ENCODE measurements at regions not wholly inside any gene's neighbourhood (a gene's known extent, or its start where the extent isn't known, plus 50 kb on each side); places are given as distances from the start of the nearest gene placed in this dataset.
"Not testable (repeated sequence)": the region's sequence is repeated elsewhere in the genome, so short reads cannot be mapped to it uniquely, and the experiment has no call there.

DNA sequence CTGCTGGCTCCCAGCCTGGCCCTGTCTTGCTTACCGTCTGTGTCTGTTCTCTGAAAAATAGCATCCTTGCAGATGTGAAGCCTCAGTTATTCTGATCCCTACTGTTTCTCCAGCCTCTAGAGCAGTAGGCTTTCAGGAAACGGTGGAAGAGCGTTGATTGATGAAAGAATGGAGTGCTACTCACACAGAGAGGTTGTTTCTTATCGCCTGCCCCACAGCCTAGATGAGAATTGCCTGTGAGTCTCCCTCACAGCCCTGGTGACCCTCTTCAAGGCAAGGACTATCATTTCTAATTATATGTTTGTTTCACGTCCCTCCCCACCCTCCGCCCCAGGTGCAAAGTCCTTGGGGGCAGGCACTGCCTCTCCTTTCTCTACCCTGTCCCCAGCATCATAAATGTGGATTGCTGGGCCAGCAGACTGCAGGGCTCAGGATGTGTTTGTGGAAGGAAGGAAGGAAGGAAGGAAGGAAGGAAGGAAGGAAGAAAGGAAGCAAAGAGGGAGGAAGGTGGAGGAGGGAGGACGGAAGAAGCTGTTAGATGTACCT, 575.3 kb upstream of the B3GAT1 start:
- H3K27me3 Mint-ChIP-seq (ENCODE audit: low read depth): no peaks in the 10 kb centered on the region
- H3K9me3 Mint-ChIP-seq: no peaks in the 10 kb centered on the region
- DNase-seq (ENCODE audit: low spot score): no peak
- no peak overlapping the region for H3K4me3 Mint-ChIP-seq (ENCODE audit: low read depth)
- no peaks in the 10 kb centered on the region for H3K4me1 Mint-ChIP-seq (ENCODE audit: low read depth)
- H3K36me3 Mint-ChIP-seq (ENCODE audit: low read depth): no peaks in the 10 kb centered on the region
- H3K27ac Mint-ChIP-seq: no peak overlapping the region
- intact Hi-C loops (cut with micrococcal nuclease): no loop called here

DNA sequence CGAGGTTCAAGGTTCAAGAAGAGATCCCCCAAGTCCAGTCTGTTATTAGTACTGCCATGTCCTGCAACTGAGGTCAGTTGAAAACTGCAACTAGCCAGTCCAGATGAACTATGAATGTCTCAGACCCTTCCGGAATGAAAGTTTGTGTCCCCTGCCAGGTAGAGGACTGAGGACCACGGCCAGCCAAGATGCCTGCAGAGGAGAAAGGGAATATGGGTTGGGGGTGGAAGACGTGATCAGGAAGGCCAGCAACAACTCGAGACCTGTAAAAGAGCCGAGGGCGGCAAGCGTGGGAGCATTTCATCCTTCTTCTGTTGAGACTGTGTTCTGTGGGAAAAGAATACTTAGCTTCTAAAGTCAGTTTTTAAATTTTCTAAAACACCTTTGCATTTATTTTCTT, 572.4 kb upstream of the B3GAT1 start:
- intact Hi-C loops (cut with micrococcal nuclease): no loop called here
- no peaks in the 10 kb centered on the region for H3K27me3 Mint-ChIP-seq (ENCODE audit: low read depth)
- no peak overlapping the region for H3K4me3 Mint-ChIP-seq (ENCODE audit: low read depth)
- no peaks in the 10 kb centered on the region for H3K4me1 Mint-ChIP-seq (ENCODE audit: low read depth)
- H3K36me3 Mint-ChIP-seq (ENCODE audit: low read depth): no peaks in the 10 kb centered on the region
- H3K9me3 Mint-ChIP-seq: no peaks in the 10 kb centered on the region
- H3K27ac Mint-ChIP-seq: no peak overlapping the region
- DNase-seq (ENCODE audit: low spot score): no peak

- intact Hi-C loops (cut with micrococcal nuclease); H3K4me1 Mint-ChIP-seq (ENCODE audit: low read depth); H3K9me3 Mint-ChIP-seq; H3K36me3 Mint-ChIP-seq (ENCODE audit: low read depth); H3K27ac Mint-ChIP-seq; DNase-seq (ENCODE audit: low spot score); H3K27me3 Mint-ChIP-seq (ENCODE audit: low read depth); H3K4me3 Mint-ChIP-seq (ENCODE audit: low read depth): not testable (repeated sequence)
Measured at GRCh38 chr11:134982432-134982831, 570.4 kb upstream of the B3GAT1 start.

- no peaks in the 10 kb centered on the region for H3K9me3 Mint-ChIP-seq
- no peaks in the 10 kb centered on the region for H3K27me3 Mint-ChIP-seq (ENCODE audit: low read depth)
- H3K4me3 Mint-ChIP-seq (ENCODE audit: low read depth): no peak overlapping the region
- no peaks in the 10 kb centered on the region for H3K36me3 Mint-ChIP-seq (ENCODE audit: low read depth)
- DNase-seq (ENCODE audit: low spot score): no peak
- H3K4me1 Mint-ChIP-seq (ENCODE audit: low read depth): no peaks in the 10 kb centered on the region
- no peak overlapping the region for H3K27ac Mint-ChIP-seq
- intact Hi-C loops (cut with micrococcal nuclease): no loop called here
Measured at GRCh38 chr11:134981835-134982234, 569.8 kb upstream of the B3GAT1 start.

- intact Hi-C loops (cut with micrococcal nuclease): no loop called here
- no peaks in the 10 kb centered on the region for H3K4me1 Mint-ChIP-seq (ENCODE audit: low read depth)
- no peaks in the 10 kb centered on the region for H3K27me3 Mint-ChIP-seq (ENCODE audit: low read depth)
- no peaks in the 10 kb centered on the region for H3K36me3 Mint-ChIP-seq (ENCODE audit: low read depth)
- DNase-seq (ENCODE audit: low spot score): no peak
- no peak overlapping the region for H3K4me3 Mint-ChIP-seq (ENCODE audit: low read depth)
- no peak overlapping the region for H3K27ac Mint-ChIP-seq
- H3K9me3 Mint-ChIP-seq: no peaks in the 10 kb centered on the region
Measured at GRCh38 chr11:134980819-134981710, 569.0 kb upstream of the B3GAT1 start.

- not testable (repeated sequence) for H3K4me3 Mint-ChIP-seq (ENCODE audit: low read depth)
Measured at GRCh38 chr11:134979089-134979457, 567.0 kb upstream of the B3GAT1 start.

DNA sequence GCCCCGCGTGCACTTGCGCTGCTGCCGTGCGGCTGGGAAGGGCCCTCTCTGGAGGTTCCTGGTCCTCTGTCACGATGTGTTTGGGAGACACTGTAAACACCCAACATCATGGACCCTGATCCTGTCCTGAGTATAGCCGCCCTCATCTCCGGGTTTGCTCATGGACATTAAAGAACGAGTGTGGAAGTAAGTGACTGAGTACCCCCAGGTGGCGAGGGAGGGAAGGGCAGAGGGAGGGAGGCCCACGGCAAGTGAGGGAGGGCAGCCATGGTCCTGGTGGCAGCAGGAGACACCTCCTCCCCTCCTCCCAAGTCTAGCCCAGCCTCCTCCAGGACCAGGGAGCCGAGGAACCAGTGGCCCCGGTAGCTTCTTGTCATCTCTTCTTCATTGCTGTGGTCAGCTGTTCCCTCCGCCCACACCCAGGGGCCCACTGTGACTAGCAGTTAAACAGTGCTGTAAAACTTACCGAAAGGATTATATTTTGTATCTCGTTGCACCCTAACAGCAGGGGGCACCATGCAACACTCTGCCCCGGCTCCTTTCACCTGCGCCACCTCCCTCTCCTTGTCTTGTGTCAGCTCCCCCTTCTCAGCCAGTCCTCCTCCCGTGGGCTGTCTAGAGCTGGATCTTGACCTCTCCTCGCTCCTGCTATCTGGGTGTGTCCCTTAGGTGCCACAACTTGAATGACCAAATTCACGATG, 566.5 kb upstream of the B3GAT1 start:
- H3K27me3 Mint-ChIP-seq (ENCODE audit: low read depth): no peaks in the 10 kb centered on the region
- no peak overlapping the region for H3K4me3 Mint-ChIP-seq (ENCODE audit: low read depth)
- no peaks in the 10 kb centered on the region for H3K9me3 Mint-ChIP-seq
- no peaks in the 10 kb centered on the region for H3K4me1 Mint-ChIP-seq (ENCODE audit: low read depth)
- H3K36me3 Mint-ChIP-seq (ENCODE audit: low read depth): no peaks in the 10 kb centered on the region
- H3K27ac Mint-ChIP-seq: no peak overlapping the region
- intact Hi-C loops (cut with micrococcal nuclease): no loop called here
- no peak for DNase-seq (ENCODE audit: low spot score)

More at GRCh38 chr11:134979089-134979457, 567.0 kb upstream of the B3GAT1 start:
- DNase-seq (ENCODE audit: low spot score); H3K36me3 Mint-ChIP-seq (ENCODE audit: low read depth); H3K9me3 Mint-ChIP-seq; intact Hi-C loops (cut with micrococcal nuclease); H3K27ac Mint-ChIP-seq; H3K4me1 Mint-ChIP-seq (ENCODE audit: low read depth); H3K27me3 Mint-ChIP-seq (ENCODE audit: low read depth): not testable (repeated sequence)

DNA sequence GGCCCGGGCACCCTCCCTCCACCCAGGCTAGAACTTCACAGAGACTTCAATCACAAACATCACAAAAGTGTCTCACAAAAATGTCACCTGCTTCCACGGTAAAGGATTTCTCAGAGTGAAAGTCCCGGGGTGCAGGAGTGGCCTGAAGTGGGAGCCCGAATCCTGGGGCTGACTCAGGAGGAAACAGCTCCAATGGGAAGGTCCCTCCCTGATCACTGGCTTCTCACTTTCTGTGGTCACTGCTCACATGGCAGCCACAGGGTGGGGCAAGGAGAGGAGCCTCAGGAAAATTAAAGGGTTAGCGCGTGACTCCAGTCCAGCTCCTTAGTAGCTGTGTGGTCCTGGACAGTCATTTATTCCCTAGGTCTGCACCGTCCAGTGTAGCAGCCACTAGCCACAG, 564.5 kb upstream of the B3GAT1 start:
- H3K27me3 Mint-ChIP-seq (ENCODE audit: low read depth): no peaks in the 10 kb centered on the region
- no peak for DNase-seq (ENCODE audit: low spot score)
- intact Hi-C loops (cut with micrococcal nuclease): no loop called here
- no peaks in the 10 kb centered on the region for H3K4me1 Mint-ChIP-seq (ENCODE audit: low read depth)
- H3K36me3 Mint-ChIP-seq (ENCODE audit: low read depth): no peaks in the 10 kb centered on the region
- H3K27ac Mint-ChIP-seq: no peak overlapping the region
- no peaks in the 10 kb centered on the region for H3K9me3 Mint-ChIP-seq
- no peak overlapping the region for H3K4me3 Mint-ChIP-seq (ENCODE audit: low read depth)

DNA sequence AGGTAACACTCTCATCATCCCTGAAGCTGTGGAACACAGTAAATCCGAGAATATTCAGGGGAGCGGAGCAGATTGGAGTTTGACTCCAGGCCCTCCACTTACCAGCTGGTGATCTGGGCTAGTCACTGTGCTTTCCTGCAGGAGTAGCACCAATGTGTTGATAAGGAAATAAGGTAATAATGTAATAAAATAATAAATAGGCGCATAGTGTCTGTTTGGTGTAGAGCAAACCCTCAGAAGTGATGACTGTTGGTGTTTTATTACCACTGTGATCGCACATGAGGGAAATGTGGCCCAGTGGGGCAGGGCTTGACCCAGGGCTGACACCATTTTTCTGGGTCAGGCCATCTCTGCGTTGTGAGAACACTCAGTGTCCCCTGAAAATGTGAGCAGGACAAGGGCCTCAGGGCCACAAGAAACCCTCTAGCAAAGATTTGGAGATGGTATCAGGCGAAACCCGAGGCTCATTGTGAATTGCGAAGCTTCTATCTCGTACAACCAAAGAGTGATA, 563.9 kb upstream of the B3GAT1 start:
- H3K27me3 Mint-ChIP-seq (ENCODE audit: low read depth): no peaks in the 10 kb centered on the region
- H3K9me3 Mint-ChIP-seq: no peaks in the 10 kb centered on the region
- H3K27ac Mint-ChIP-seq: no peak overlapping the region
- H3K4me3 Mint-ChIP-seq (ENCODE audit: low read depth): no peak overlapping the region
- intact Hi-C loops (cut with micrococcal nuclease): no loop called here
- no peak for DNase-seq (ENCODE audit: low spot score)
- no peaks in the 10 kb centered on the region for H3K36me3 Mint-ChIP-seq (ENCODE audit: low read depth)
- H3K4me1 Mint-ChIP-seq (ENCODE audit: low read depth): no peaks in the 10 kb centered on the region

DNA sequence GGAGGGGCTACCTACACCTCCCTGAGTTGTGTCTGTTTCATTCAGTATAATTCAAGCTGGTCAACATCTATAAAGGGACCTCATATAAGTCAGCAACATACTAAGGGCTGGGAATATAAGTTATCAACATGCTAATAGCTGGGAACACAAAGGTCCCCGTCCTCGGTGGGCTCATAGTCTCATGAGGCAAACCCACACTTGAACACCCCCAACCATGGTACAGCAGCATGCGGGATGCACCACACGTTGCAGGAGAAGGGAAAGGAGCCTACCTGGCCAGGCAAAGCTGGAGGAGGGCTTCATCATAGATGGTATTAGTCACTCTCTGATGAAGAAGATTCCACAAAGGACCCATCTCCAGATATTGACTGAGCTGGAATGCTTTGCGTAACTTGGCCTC, 561.8 kb upstream of the B3GAT1 start:
- H3K9me3 Mint-ChIP-seq: no peaks in the 10 kb centered on the region

DNA sequence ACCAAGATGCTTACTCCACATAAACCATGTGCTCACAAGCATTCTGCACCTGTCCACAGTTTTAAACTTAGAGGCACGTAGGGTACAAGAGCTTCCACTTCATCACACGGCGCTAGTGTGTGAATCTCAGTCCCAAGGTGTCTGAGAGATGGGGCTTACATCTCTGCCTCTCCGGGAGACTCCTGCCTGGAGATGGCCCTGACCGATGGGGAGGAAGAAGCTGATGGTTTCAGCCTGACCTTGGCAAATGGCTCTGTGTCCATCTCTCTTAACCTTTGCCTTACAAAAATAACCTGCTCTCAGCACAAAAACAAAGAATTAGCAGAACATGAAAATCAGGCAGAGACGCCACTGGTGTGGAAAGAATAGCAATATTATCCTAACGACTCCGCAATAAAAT, 559.3 kb upstream of the B3GAT1 start:
- Mint-ChIP-seq H3K9me3 (no peaks in the 10 kb centered on the region), H3K4me3 (ENCODE audit: low read depth) (no peak overlapping the region), H3K27ac (no peak overlapping the region), H3K36me3 (ENCODE audit: low read depth) (no peaks in the 10 kb centered on the region), H3K4me1 (ENCODE audit: low read depth) (no peaks in the 10 kb centered on the region), H3K27me3 (ENCODE audit: low read depth) (peaks cover 4% of the 10 kb centered on the region)
- intact Hi-C loops (cut with micrococcal nuclease): no loop called here
- no peak for DNase-seq (ENCODE audit: low spot score)

More for the DNA sequence above, 561.8 kb upstream of the B3GAT1 start:
- intact Hi-C loops (cut with micrococcal nuclease): no loop called here
- no peaks in the 10 kb centered on the region for H3K27me3 Mint-ChIP-seq (ENCODE audit: low read depth)
- no peaks in the 10 kb centered on the region for H3K4me1 Mint-ChIP-seq (ENCODE audit: low read depth)
- no peak for DNase-seq (ENCODE audit: low spot score)
- no peak overlapping the region for H3K4me3 Mint-ChIP-seq (ENCODE audit: low read depth)
- no peaks in the 10 kb centered on the region for H3K36me3 Mint-ChIP-seq (ENCODE audit: low read depth)
- no peak overlapping the region for H3K27ac Mint-ChIP-seq

DNA sequence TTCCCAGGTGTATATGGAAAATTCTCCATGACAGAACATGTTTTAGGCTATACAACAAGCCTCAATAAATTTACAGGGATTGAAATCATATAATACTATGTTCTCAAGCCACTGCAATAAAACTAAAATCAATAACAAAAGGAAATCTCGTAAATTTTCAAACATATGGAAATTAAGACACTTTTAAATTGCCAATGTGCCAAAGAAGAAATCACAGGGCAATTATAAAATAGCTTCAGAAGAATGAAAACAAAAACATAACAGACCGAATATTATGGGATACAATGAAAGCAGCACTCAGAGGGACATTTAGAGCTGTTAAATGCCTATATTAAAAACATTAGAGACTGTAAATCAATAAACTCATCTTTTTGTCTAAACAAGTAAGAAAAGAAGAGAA, 555.7 kb upstream of the B3GAT1 start:
- no peak for DNase-seq (ENCODE audit: low spot score)
- Mint-ChIP-seq H3K4me3 (ENCODE audit: low read depth) (no peak overlapping the region), H3K9me3 (no peaks in the 10 kb centered on the region), H3K27ac (no peak overlapping the region), H3K27me3 (ENCODE audit: low read depth) (peaks cover 4% of the 10 kb centered on the region), H3K4me1 (ENCODE audit: low read depth) (no peaks in the 10 kb centered on the region), H3K36me3 (ENCODE audit: low read depth) (no peaks in the 10 kb centered on the region)
- intact Hi-C loops (cut with micrococcal nuclease): no loop called here

GRCh38 chr11:134961386-134961785, 549.3 kb upstream of the B3GAT1 start:
- H3K27ac Mint-ChIP-seq; H3K9me3 Mint-ChIP-seq; H3K4me1 Mint-ChIP-seq (ENCODE audit: low read depth); H3K4me3 Mint-ChIP-seq (ENCODE audit: low read depth); H3K36me3 Mint-ChIP-seq (ENCODE audit: low read depth); DNase-seq (ENCODE audit: low spot score); H3K27me3 Mint-ChIP-seq (ENCODE audit: low read depth); intact Hi-C loops (cut with micrococcal nuclease): not testable (repeated sequence)

Data from activated T-helper 2 cell treated with anti-CD3 and anti-CD28 coated beads, Interferon-gamma antibody, Interleukin-2, Interleukin-4, amounts not matched to agents 10 μg/mL and 5 μg/mL and 100 μg/mL, durations not matched to agents 14 hours and 24 hours and 36 hours (primary cell).